Erythroblast (primary cell): ENCODE measurements at regions not wholly inside any gene's neighbourhood (a gene's known extent, or its start where the extent isn't known, plus 50 kb on each side); places are given as distances from the start of the nearest gene placed in this dataset.
A peak's percentile ranks its signal among the peaks of the same experiment; 100 is the strongest.
"Not testable (repeated sequence)": the region's sequence is repeated elsewhere in the genome, so short reads cannot be mapped to it uniquely, and the experiment has no call there.

Experiments used
- DNase-seq, 2 experiments: peaks; one replicate each; lab custom pipeline; 2025; lab: John Stamatoyannopoulos, UW
- GATA1 ChIP-seq: IDR thresholded peaks from 2 replicates; pipeline ENCODE4 v1.6.1; 2011; ENCODE audit warnings: low read depth, mild to moderate bottlenecking, control low read depth, low read length, moderate library complexity
- POLR2A ChIP-seq: IDR thresholded peaks from 2 replicates; pipeline ENCODE4 v1.6.1; 2011; ENCODE audit warnings: mild to moderate bottlenecking, low read length

DNA sequence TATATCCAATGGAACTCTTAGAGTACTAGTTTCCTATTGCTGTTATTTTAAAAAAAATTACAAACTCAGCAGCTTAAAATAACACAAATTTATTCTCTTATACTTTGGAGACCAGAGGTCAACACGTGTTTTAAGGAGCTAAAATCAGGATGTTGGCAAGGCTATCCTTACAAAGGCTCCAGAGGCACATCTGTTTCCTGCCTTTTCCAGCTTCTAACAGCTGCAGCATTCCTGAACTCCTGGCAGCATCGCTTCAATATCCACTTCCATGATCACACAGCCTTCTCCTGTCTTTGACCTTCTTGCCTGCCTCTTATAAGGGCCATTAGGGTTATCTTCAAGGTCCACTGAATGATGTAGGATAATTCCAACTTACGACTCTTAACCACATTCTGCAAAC, 92.2 kb upstream of the CCNG1 start:
- DNase-seq: no peak
- TF ChIP-seq GATA1 (no peak), POLR2A (no peak)

DNA sequence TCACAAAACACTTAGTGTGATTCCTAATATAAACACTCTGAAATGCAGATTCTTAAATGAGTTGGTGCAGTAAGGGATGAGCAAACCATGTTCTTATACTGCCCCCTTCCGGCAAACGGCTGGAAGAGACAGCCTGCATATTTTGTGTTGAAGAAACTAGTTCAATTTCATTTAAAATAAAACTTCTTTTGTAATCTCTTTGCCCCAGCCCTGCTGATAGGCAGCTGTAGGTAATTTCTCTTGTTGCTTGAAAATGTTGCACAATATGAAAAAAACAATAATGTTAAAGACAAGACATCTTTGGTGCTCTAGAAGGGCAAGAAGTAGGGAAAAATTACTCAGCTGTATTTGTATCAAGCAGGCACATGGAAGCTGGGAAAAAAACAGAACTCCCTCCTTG, 89.7 kb upstream of the CCNG1 start:
- TF ChIP-seq GATA1 (no peak), POLR2A (no peak)

GRCh38 chr5:163350083-163350482, 87.3 kb upstream of the CCNG1 start:
- TF ChIP-seq POLR2A (no peak), GATA1 (no peak)
- peak in 1 of 2 experiments; percentile 0 for DNase-seq

More for the DNA sequence above, 89.7 kb upstream of the CCNG1 start:
- peak; percentile 65 to 80 for DNase-seq

DNA sequence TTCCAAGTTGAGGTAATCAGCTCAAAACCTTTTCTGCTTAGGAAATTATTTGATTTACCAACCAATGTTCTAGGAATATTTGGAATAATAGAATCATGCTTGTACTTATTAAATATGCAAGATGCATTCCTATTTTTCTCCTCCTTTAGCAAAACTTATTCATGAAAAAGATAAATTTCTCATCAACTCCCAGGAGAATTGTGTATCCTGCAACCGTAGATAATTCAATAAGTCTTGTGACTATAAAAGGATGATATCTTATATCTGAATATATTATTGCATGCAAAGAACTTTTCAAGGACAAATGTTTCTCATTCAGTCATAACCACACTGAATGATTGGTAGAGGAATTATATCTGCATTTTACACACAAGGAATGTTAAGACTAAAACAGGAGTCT, 84.9 kb upstream of the CCNG1 start:
- no peak for DNase-seq

DNA sequence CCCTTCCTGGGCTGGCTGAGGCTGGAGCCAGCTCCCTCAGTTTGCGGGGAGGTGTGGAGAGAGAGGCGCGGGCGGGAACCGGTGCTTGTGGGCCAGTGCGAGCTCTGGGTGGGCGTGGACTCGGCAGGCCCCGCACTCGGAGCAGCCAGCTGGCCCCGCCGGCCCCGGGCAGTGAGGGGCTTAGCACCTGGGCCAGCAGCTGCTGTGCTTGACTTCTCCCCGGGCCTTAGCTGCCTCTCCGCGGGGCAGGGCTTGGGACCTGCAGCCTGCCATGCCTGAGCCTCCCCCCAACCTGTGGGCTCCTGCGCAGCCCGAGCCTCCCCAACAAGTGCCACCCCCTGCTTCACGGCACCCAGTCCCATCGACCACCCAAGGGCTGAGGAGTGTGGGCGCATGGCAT, 81.6 kb upstream of the CCNG1 start:
- DNase-seq: not testable (repeated sequence)

More for the DNA sequence above, 84.9 kb upstream of the CCNG1 start:
- TF ChIP-seq GATA1 (no peak), POLR2A (no peak)

GRCh38 chr5:163357636-163358035, 79.8 kb upstream of the CCNG1 start:
- no peak for DNase-seq
- TF ChIP-seq GATA1: no peak
- no peak for TF ChIP-seq POLR2A

GRCh38 chr5:163360656-163361055, 76.7 kb upstream of the CCNG1 start:
- TF ChIP-seq POLR2A (no peak), GATA1 (no peak)
- DNase-seq: no peak

GRCh38 chr5:163361450-163361849, 75.9 kb upstream of the CCNG1 start:
- TF ChIP-seq GATA1 (no peak), POLR2A (no peak)
- DNase-seq: no peak

GRCh38 chr5:163362840-163363371, 74.5 kb upstream of the CCNG1 start:
- TF ChIP-seq POLR2A (no peak), GATA1 (no peak)
- no peak for DNase-seq

GRCh38 chr5:163363389-163363788, 74.0 kb upstream of the CCNG1 start:
- DNase-seq: no peak
- TF ChIP-seq GATA1 (no peak), POLR2A (no peak)

GRCh38 chr5:163366757-163367156, 70.6 kb upstream of the CCNG1 start:
- no peak for DNase-seq
- TF ChIP-seq GATA1 (no peak), POLR2A (no peak)

GRCh38 chr5:163369776-163370385, 67.5 kb upstream of the CCNG1 start:
- no peak for DNase-seq
- no peak for TF ChIP-seq GATA1
- TF ChIP-seq POLR2A: no peak

DNA sequence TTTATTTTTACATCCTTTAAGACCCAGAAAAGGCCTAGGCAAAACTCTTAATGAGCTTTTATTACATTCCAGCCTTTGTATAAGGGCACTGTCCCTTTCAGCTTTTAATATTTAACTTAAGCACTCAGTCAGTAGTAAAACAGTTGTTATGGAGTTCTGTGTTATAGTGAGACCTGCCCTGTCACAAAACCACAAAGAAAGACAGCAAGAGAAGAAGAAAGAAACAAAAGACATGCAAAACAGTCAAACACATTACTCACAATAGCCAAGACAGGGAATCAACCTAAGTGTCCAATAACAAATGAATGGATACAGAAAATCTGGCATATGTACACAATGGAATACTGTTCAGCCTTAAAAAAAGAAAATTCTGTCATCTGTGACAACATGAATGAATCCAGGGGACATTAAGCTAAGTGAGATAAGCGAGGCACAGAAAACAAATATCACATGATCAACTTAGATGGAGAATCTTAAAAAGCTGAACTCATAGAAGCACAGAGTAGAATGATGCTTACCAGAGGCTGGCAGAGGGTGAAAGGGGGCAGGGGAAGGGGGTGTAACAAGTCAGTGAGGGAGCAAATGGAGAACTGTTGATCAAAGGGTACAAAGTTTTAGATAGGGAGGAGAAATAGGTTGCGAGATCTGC, 63.8 kb upstream of the CCNG1 start:
- no peak for DNase-seq

DNA sequence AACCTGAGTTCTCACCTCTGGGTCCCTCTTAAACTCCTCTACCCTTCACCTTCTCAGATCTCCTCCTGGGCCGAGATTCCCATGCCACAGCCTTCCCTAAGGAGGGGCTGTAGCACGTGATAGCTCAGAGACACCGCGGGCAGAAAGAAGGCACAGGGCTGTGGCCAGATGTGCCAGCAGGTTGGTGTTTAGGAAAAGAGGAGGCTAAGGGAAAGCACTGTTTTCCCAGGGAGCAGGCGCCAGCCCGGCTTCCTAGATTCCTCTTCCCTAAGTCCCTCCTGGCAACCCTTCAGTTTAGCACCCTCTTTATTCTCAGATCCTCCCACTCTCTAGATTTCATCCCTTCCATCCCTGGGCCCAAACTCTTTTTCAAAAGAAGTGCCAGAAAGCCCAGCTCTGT, 59.4 kb upstream of the CCNG1 start:
- no peak for DNase-seq
- TF ChIP-seq POLR2A: no peak

More for the DNA sequence above, 63.8 kb upstream of the CCNG1 start:
- TF ChIP-seq GATA1 (no peak), POLR2A (no peak)
